A549 (cell line): ENCODE measurements at regions not wholly inside any gene's neighbourhood (a gene's known extent, or its start where the extent isn't known, plus 50 kb on each side); places are given as distances from the start of the nearest gene placed in this dataset.

Experiments
- ATAC-seq, 2 experiments: fragments of 200-7000 bp in 1 of 2; fragments of >200 bp in 1 of 2; cut with Nextera tagmentation in 1 of 2; cut with Tn5 transposase in 1 of 2; 3 replicates each; pipeline versions ENCODE4 v1.8.0 to v1.9.1; 2018 to 2020; ENCODE audit warnings: mild to moderate bottlenecking in 1 of 2, moderate library complexity in 1 of 2
- CTCF ChIA-PET: fragments of 300-600 bp; sonication (Branson Sonifier 250); formaldehyde crosslinking; extraction: SDS; loops from one replicate; lab custom pipeline; 2021; ENCODE audit warnings: antibody characterized with exemption, inconsistent platforms; lab: Yijun Ruan, JAX
- POLR2A ChIA-PET: fragments of 350-600 bp; formaldehyde crosslinking; extraction: SDS; loops from one replicate; lab custom pipeline; 2021; ENCODE audit warnings: antibody characterized with exemption, inconsistent platforms; lab: Yijun Ruan, JAX
- DNase-seq, 2 experiments: peaks; one replicate each; pipeline versions ENCODE4 v3.0.0 to v3.0.0-alpha.2; 2011 to 2016; ENCODE audit warnings: low read depth in 1 of 2, low spot score in 1 of 2
- FAIRE-seq: peaks from 2 replicates; lab custom pipeline; 2011; peaks lifted over from hg19 to GRCh38; lab: Jason Lieb, UNC
- H3K27ac ChIP-seq, 2 experiments: fragments of >200 bp; sonication (Bioruptor Twin); formaldehyde crosslinking; 3 replicates each; pipeline ENCODE4 v1.5.1; 2016 to 2017
- H3K4me1 ChIP-seq: fragments of >200 bp; sonication (Bioruptor Twin); formaldehyde crosslinking; 3 replicates; pipeline ENCODE4 v1.6.1; 2016
- H3K4me2 ChIP-seq: fragments of >200 bp; sonication (Bioruptor Twin); formaldehyde crosslinking; 3 replicates; pipeline ENCODE4 v1.6.1; 2016
- H3K4me3 ChIP-seq: fragments of >200 bp; sonication (Bioruptor Twin); formaldehyde crosslinking; 3 replicates; pipeline ENCODE4 v1.5.1; 2016
- H3K9me3 ChIP-seq: fragments of >200 bp; sonication (Bioruptor Twin); formaldehyde crosslinking; 3 replicates; pipeline ENCODE4 v1.6.1; 2016
- BCL3 ChIP-seq: fragments of >200 bp; sonication (Bioruptor Twin); formaldehyde crosslinking; IDR thresholded peaks from 3 replicates; pipeline ENCODE4 v1.6.1; 2016
- CHD2 ChIP-seq: fragments of 150-350 bp; IDR thresholded peaks from 2 replicates; pipeline ENCODE4 v1.6.1; 2014; ENCODE audit warnings: low read length; ENCODE audit not compliant: partially characterized antibody
- EHF ChIP-seq: fragments of 250-450 bp; sonication (Bioruptor Pico); IDR thresholded peaks from 2 replicates; pipeline ENCODE4 v1.5.0; 2020; ENCODE audit warnings: mild to moderate bottlenecking
- EP300 ChIP-seq, 2 experiments: fragments of >200 bp; sonication (Bioruptor Twin); formaldehyde crosslinking; IDR thresholded peaks; 2 replicates in 1 of 2; 3 replicates in 1 of 2; pipeline ENCODE4 v1.6.1; 2016 to 2017
- ESRRA ChIP-seq: fragments of 150-350 bp; IDR thresholded peaks from 2 replicates; pipeline ENCODE4 v1.6.1; 2014; ENCODE audit warnings: mild to moderate bottlenecking, low read length, borderline replicate concordance
- FOSB ChIP-seq: fragments of 250-450 bp; sonication (Bioruptor Pico); IDR thresholded peaks from 2 replicates; pipeline ENCODE4 v1.5.0; 2020; ENCODE audit warnings: mild to moderate bottlenecking, moderate library complexity
- HDAC2 ChIP-seq: fragments of 200-600 bp; sonication (generic); IDR thresholded peaks from 2 replicates; pipeline ENCODE4 v1.6.1; 2016
- HES2 ChIP-seq: fragments of >200 bp; sonication (Bioruptor Twin); formaldehyde crosslinking; IDR thresholded peaks from 2 replicates; pipeline ENCODE4 v1.6.1; 2016
- HEYL ChIP-seq: fragments of 250-450 bp; sonication (Bioruptor Pico); IDR thresholded peaks from 2 replicates; pipeline ENCODE4 v1.8.0; 2021; ENCODE audit warnings: mild to moderate bottlenecking, moderate library complexity
- HMGXB4 ChIP-seq: fragments of 250-450 bp; sonication (Bioruptor Pico); IDR thresholded peaks from 2 replicates; pipeline ENCODE4 v1.5.0; 2021; ENCODE audit warnings: mild to moderate bottlenecking, moderate library complexity, borderline replicate concordance
- HOXB13 ChIP-seq: fragments of 250-450 bp; sonication (Bioruptor Pico); IDR thresholded peaks from 2 replicates; pipeline ENCODE4 v1.5.0; 2020; ENCODE audit warnings: low read depth, mild to moderate bottlenecking, moderate library complexity
- HOXB5 ChIP-seq: fragments of 250-450 bp; sonication (Bioruptor Pico); IDR thresholded peaks from 2 replicates; pipeline ENCODE4 v1.5.0; 2020; ENCODE audit warnings: mild to moderate bottlenecking, moderate library complexity
- JUN ChIP-seq, 2 experiments: fragments of >200 bp; sonication (Bioruptor Twin); formaldehyde crosslinking; IDR thresholded peaks; 2 replicates in 1 of 2; 3 replicates in 1 of 2; pipeline ENCODE4 v1.6.1; 2016 to 2017
- JUNB ChIP-seq: fragments of >200 bp; sonication (Bioruptor Twin); formaldehyde crosslinking; IDR thresholded peaks from 2 replicates; pipeline ENCODE4 v1.6.1; 2016
- KDM1A ChIP-seq: fragments of 200-600 bp; sonication (generic); IDR thresholded peaks from 2 replicates; pipeline ENCODE4 v1.6.1; 2016; ENCODE audit warnings: low read depth, mild to moderate bottlenecking
- KDM5A ChIP-seq: fragments of 200-600 bp; sonication (generic); IDR thresholded peaks from 2 replicates; pipeline ENCODE4 v1.6.1; 2016; ENCODE audit warnings: antibody characterized with exemption, mild to moderate bottlenecking
- MAX ChIP-seq: IDR thresholded peaks from 2 replicates; pipeline ENCODE4 v1.6.1; 2012
- NFE2L2 ChIP-seq: fragments of 150-350 bp; conservative IDR thresholded peaks from 2 replicates; pipeline ENCODE4 v1.6.1; 2014; ENCODE audit warnings: low read length
- NPAS2 ChIP-seq: fragments of 250-450 bp; sonication (Bioruptor Pico); IDR thresholded peaks from 2 replicates; pipeline ENCODE4 v1.8.0; 2022; ENCODE audit warnings: mild to moderate bottlenecking, moderate library complexity, borderline replicate concordance
- PHF8 ChIP-seq: fragments of 200-600 bp; sonication (generic); IDR thresholded peaks from 2 replicates; pipeline ENCODE4 v1.6.1; 2016; ENCODE audit warnings: low read depth, mild to moderate bottlenecking, antibody characterized with exemption, moderate library complexity, borderline replicate concordance
- POLR2AphosphoS2 ChIP-seq: conservative IDR thresholded peaks from 2 replicates; pipeline ENCODE4 v1.6.1; 2012; ENCODE audit warnings: low read length, improper control_type of control experiment, inconsistent platforms
- RCOR1 ChIP-seq: fragments of 150-350 bp; IDR thresholded peaks from 2 replicates; pipeline ENCODE4 v1.6.1; 2014; ENCODE audit warnings: antibody characterized with exemption, low read length, low read depth
- RFX5 ChIP-seq: fragments of 450-650 bp; IDR thresholded peaks from 2 replicates; pipeline ENCODE4 v1.7.1; 2014; ENCODE audit warnings: antibody characterized with exemption, mild to moderate bottlenecking, moderate library complexity
- RNF2 ChIP-seq: fragments of 200-600 bp; sonication (generic); IDR thresholded peaks from 2 replicates; pipeline ENCODE4 v1.6.1; 2016; ENCODE audit warnings: low read depth, mild to moderate bottlenecking, antibody characterized with exemption, moderate library complexity, borderline replicate concordance
- SMC3 ChIP-seq: fragments of >200 bp; sonication (Bioruptor Twin); formaldehyde crosslinking; IDR thresholded peaks from 3 replicates; pipeline ENCODE4 v1.6.1; 2018; ENCODE audit warnings: inconsistent platforms
- USF2 ChIP-seq: fragments of 450-650 bp; IDR thresholded peaks from 2 replicates; pipeline ENCODE4 v1.6.1; 2014; ENCODE audit warnings: antibody characterized with exemption
- ZC3H11A ChIP-seq: fragments of 450-650 bp; IDR thresholded peaks from 2 replicates; pipeline ENCODE4 v1.6.1; 2014; ENCODE audit warnings: antibody characterized with exemption, mild to moderate bottlenecking
- ZNF302 ChIP-seq: fragments of 250-450 bp; sonication (Bioruptor Pico); IDR thresholded peaks from 2 replicates; pipeline ENCODE4 v1.9.0; 2021; ENCODE audit warnings: inconsistent platforms, mild to moderate bottlenecking, moderate library complexity
- WGBS: methylation state at CpG from one replicate; pipeline ENCODE4 v1.1.6; 2017; ENCODE audit errors: missing lambda C conversion rate; 5-methylcytosine and 5-hydroxymethylcytosine counted together

GRCh38 chr9:107431461-107431860, 58.1 kb downstream of the KLF4 start:
- 85% methylated on average over 4 of the region's 4 CpGs for WGBS
- CTCF ChIA-PET: interaction anchor here (8.4 kb wide), 1 partner anchor 7 kb away, joined by 47 read pairs; no protein-coding TSS in a partner anchor

GRCh38 chr9:107430071-107430470, 59.5 kb downstream of the KLF4 start:
- H3K27ac ChIP-seq: no peak overlapping the region
- no peak for DNase-seq
- H3K9me3 ChIP-seq: no peaks in the 10 kb centered on the region
- WGBS: 81% methylated on average over 7 of the region's 7 CpGs
- no peak overlapping the region for H3K4me3 ChIP-seq
- H3K4me1 ChIP-seq: peaks cover 5% of the 10 kb centered on the region; the same call in 1 of the 3 replicates
- no peak for ATAC-seq
- CTCF ChIA-PET: interaction anchor here (0.7 kb wide), 1 partner anchor 9 kb away, joined by 6 read pairs; no protein-coding TSS in a partner anchor
- FAIRE-seq: no peak
- POLR2A ChIA-PET: no interaction called here
- no peak overlapping the region for H3K4me2 ChIP-seq
- TF ChIP-seq RNF2: no peak
- no peak for TF ChIP-seq MAX
- no peak for TF ChIP-seq ESRRA
- TF ChIP-seq HOXB13: no peak
- TF ChIP-seq HMGXB4 (CRISPR knock-in tag): no peak
- no peak for TF ChIP-seq CHD2
- TF ChIP-seq ZNF302 (CRISPR knock-in tag): no peak
- no peak for TF ChIP-seq USF2
- TF ChIP-seq NFE2L2: no peak
- TF ChIP-seq BCL3: no peak
- TF ChIP-seq RFX5: no peak
- TF ChIP-seq NPAS2: no peak
- TF ChIP-seq KDM1A: no peak
- no peak for TF ChIP-seq JUNB

More at GRCh38 chr9:107431461-107431860, 58.1 kb downstream of the KLF4 start:
- Histone ChIP-seq H3K4me2 (no peak overlapping the region), H3K4me3 (no peak overlapping the region), H3K4me1 (0 out of 3 replicates have a peak, but pooled peaks cover 4% of the 10 kb centered on the region), H3K9me3 (no peaks in the 10 kb centered on the region), H3K27ac (no peak overlapping the region)
- ATAC-seq (no peak), DNase-seq (no peak), FAIRE-seq (peak; percentile 23)
- no peak for TF ChIP-seq ZNF302 (CRISPR knock-in tag)
- TF ChIP-seq ZC3H11A: no peak
- no peak for TF ChIP-seq EP300 (IDR thresholded peaks at IDR 0.05)
- no peak for TF ChIP-seq JUN (IDR thresholded peaks at IDR 0.05)
- no peak for TF ChIP-seq HDAC2
- no peak for TF ChIP-seq PHF8
- TF ChIP-seq EHF (CRISPR knock-in tag): no peak
- TF ChIP-seq KDM5A: no peak
- no peak for TF ChIP-seq HEYL (CRISPR knock-in tag)
- TF ChIP-seq HES2: no peak
- no peak for TF ChIP-seq HOXB5
- no peak for TF ChIP-seq FOSB (CRISPR knock-in tag)
- no peak for TF ChIP-seq POLR2AphosphoS2
- TF ChIP-seq RCOR1: no peak
- TF ChIP-seq RNF2: no peak
- TF ChIP-seq SMC3: no peak
- POLR2A ChIA-PET: no interaction called here
